ENCODE measurements at regions not wholly inside any gene's neighbourhood (a gene's known extent, or its start where the extent isn't known, plus 50 kb on each side); places are given as distances from the start of the nearest gene placed in this dataset.

DNA sequence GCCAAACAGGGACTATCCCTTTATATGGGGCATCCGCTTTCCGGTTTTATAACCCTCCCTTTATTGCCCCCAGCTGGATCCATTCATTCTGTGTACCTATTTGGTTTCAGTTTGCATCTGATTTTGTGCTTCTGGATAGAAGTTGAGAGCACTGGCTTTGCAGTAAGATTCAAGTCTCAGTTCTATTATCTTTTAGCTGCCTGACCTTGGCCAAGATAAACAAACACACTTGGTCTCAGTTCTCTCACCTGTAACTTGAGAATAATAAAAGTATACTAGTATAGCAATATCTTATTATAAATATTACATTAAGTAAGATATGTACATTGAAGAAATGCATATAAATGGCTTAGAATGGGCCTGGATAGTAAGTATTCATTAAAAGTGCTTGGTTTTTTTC, 182.4 kb upstream of the TSHZ2 start:
- TF ChIP-seq CEBPB (IDR thresholded peaks at IDR 0.05; ENCODE audit: low read depth, low read length), result no peak
- no peak for TF ChIP-seq RAD21 (IDR thresholded peaks at IDR 0.05; ENCODE audit: low read length)
- no peak for TF ChIP-seq MXI1 (IDR thresholded peaks at IDR 0.05; ENCODE audit: borderline replicate concordance, low read depth, low read length)
- no peak for TF ChIP-seq MAFK (IDR thresholded peaks at IDR 0.05; ENCODE audit: low read depth, low read length)
- TF ChIP-seq POLR2A (IDR thresholded peaks at IDR 0.05; ENCODE audit: low read depth, low read length), result no peak
- TF ChIP-seq, protein P1, sequence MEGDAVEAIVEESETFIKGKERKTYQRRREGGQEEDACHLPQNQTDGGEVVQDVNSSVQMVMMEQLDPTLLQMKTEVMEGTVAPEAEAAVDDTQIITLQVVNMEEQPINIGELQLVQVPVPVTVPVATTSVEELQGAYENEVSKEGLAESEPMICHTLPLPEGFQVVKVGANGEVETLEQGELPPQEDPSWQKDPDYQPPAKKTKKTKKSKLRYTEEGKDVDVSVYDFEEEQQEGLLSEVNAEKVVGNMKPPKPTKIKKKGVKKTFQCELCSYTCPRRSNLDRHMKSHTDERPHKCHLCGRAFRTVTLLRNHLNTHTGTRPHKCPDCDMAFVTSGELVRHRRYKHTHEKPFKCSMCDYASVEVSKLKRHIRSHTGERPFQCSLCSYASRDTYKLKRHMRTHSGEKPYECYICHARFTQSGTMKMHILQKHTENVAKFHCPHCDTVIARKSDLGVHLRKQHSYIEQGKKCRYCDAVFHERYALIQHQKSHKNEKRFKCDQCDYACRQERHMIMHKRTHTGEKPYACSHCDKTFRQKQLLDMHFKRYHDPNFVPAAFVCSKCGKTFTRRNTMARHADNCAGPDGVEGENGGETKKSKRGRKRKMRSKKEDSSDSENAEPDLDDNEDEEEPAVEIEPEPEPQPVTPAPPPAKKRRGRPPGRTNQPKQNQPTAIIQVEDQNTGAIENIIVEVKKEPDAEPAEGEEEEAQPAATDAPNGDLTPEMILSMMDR (conservative IDR thresholded peaks at IDR 0.05; ENCODE audit: low read depth, low read length), result no peak
- TF ChIP-seq, protein P2, sequence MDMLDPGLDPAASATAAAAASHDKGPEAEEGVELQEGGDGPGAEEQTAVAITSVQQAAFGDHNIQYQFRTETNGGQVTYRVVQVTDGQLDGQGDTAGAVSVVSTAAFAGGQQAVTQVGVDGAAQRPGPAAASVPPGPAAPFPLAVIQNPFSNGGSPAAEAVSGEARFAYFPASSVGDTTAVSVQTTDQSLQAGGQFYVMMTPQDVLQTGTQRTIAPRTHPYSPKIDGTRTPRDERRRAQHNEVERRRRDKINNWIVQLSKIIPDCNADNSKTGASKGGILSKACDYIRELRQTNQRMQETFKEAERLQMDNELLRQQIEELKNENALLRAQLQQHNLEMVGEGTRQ (IDR thresholded peaks at IDR 0.05; ENCODE audit: low read depth, low read length), result no peak
- no peak for TF ChIP-seq SMC3 (IDR thresholded peaks at IDR 0.05; ENCODE audit: low read depth, low read length)

All from IMR-90 (cell line).